HG03060 (cell line): ENCODE measurements at regions not wholly inside any gene's neighbourhood (a gene's known extent, or its start where the extent isn't known, plus 50 kb on each side); places are given as distances from the start of the nearest gene placed in this dataset.
"Not testable (repeated sequence)": the region's sequence is repeated elsewhere in the genome, so short reads cannot be mapped to it uniquely, and the experiment has no call there.

Source experiments
- ATAC-seq: cut with Tn5 transposase; IDR thresholded peaks from one replicate; pipeline ENCODE4 v1.9.1; 2021; ENCODE audit warnings: low read depth, moderate number of reproducible peaks; ENCODE audit not compliant: unreplicated experiment

GRCh38 chr6:77011929-77012545, 451.3 kb downstream of the HTR1B start:
- no peak for ATAC-seq

- no peak for ATAC-seq
Observed at GRCh38 chr6:77010931-77011542, 452.3 kb downstream of the HTR1B start.

GRCh38 chr6:76992553-76992952, 470.7 kb downstream of the HTR1B start:
- no peak for ATAC-seq

GRCh38 chr6:76984572-76984971, 478.7 kb downstream of the HTR1B start:
- no peak for ATAC-seq

- no peak for ATAC-seq
Observed at GRCh38 chr6:76982476-76983199, 480.7 kb downstream of the HTR1B start.

GRCh38 chr6:76972474-76972873, 490.8 kb downstream of the HTR1B start:
- no peak for ATAC-seq

- ATAC-seq = not testable (repeated sequence)
Observed at GRCh38 chr6:76959177-76959576, 504.1 kb downstream of the HTR1B start.

- ATAC-seq = no peak
Observed at GRCh38 chr6:76942203-76942966, 520.9 kb downstream of the HTR1B start.

- no peak for ATAC-seq
Observed at GRCh38 chr6:76940191-76940590, 523.1 kb downstream of the HTR1B start.

GRCh38 chr6:76914737-76915136, 548.6 kb downstream of the HTR1B start:
- no peak for ATAC-seq

GRCh38 chr6:76905541-76905940, 557.8 kb downstream of the HTR1B start:
- ATAC-seq = not testable (repeated sequence)

GRCh38 chr6:76892542-76892941, 570.7 kb downstream of the HTR1B start:
- ATAC-seq = no peak

- ATAC-seq = no peak
Observed at GRCh38 chr6:76888351-76888750, 574.9 kb downstream of the HTR1B start.

GRCh38 chr6:76886900-76887299, 576.4 kb downstream of the HTR1B start:
- no peak for ATAC-seq

GRCh38 chr6:76885861-76886301, 577.4 kb downstream of the HTR1B start:
- ATAC-seq = no peak

- no peak for ATAC-seq
Observed at GRCh38 chr6:76881414-76881813, 581.9 kb downstream of the HTR1B start.

GRCh38 chr6:76876922-76877553, 586.3 kb downstream of the HTR1B start:
- ATAC-seq = no peak

- not testable (repeated sequence) for ATAC-seq
Observed at GRCh38 chr6:76876430-76876829, 586.9 kb downstream of the HTR1B start.

GRCh38 chr6:76867182-76867581, 596.1 kb downstream of the HTR1B start:
- ATAC-seq = no peak

GRCh38 chr6:76866091-76866915, 597.0 kb downstream of the HTR1B start:
- no peak for ATAC-seq
